Cardiac muscle cell (in vitro differentiated cells and primary cell): ENCODE measurements at regions not wholly inside any gene's neighbourhood (a gene's known extent, or its start where the extent isn't known, plus 50 kb on each side); places are given as distances from the start of the nearest gene placed in this dataset.
"Not testable (repeated sequence)": the region's sequence is repeated elsewhere in the genome, so short reads cannot be mapped to it uniquely, and the experiment has no call there.

Experiments used
- DNase-seq, 2 donors: peaks; one replicate each; pipeline versions ENCODE4 v3.0.0 to v3.0.0-alpha.2; 2010 to 2017; ENCODE audit warnings: low read depth in 1 of 2, low spot score in 1 of 2
- H3K27ac ChIP-seq: fragments of 200-600 bp; sonication (generic); 2 replicates; pipeline ENCODE4 v1.5.1; 2016
- H3K27me3 ChIP-seq: fragments of 200-600 bp; sonication (generic); 2 replicates; pipeline ENCODE4 v1.6.0; 2016; ENCODE audit warnings: control low read depth
- H3K36me3 ChIP-seq: fragments of 200-600 bp; sonication (generic); 2 replicates; pipeline ENCODE4 v1.5.1; 2016; ENCODE audit warnings: control low read depth
- H3K4me1 ChIP-seq: fragments of 200-600 bp; sonication (generic); 2 replicates; pipeline ENCODE4 v1.8.1; 2017; ENCODE audit warnings: low read depth, mild to moderate bottlenecking, mixed run types
- H3K4me3 ChIP-seq: fragments of 200-600 bp; sonication (generic); 2 replicates; pipeline ENCODE4 v1.5.1; 2016; ENCODE audit warnings: mild to moderate bottlenecking
- H3K9me3 ChIP-seq: fragments of 200-600 bp; sonication (generic); 2 replicates; pipeline ENCODE4 v1.5.1; 2017; ENCODE audit warnings: low read depth, mild to moderate bottlenecking, control low read depth
- CTCF ChIP-seq: IDR thresholded peaks from 2 replicates; pipeline ENCODE4 v1.5.1; 2012; ENCODE audit warnings: low read depth, mild to moderate bottlenecking, low read length

DNA sequence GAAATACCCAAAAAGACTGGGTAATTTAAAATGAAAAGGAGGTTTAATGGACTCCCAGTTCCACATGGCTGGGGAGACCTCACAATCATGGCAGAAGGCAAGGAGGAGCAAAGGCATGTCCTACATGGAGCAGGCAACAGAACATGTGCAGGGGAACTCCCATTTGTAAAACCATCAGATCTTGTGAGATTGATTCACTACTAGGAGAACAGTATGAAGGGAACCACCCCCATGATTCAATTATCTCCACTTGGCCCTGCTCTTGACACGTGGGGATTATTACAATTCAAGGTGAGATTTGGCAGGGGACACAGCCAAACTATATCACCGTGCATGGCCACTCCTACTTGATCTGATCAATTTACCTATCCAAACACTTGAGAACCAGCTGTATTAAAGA is 131.5 kb upstream of the LDB2 start:
- no peak for TF ChIP-seq CTCF
- Histone ChIP-seq H3K36me3 (no peaks in the 10 kb centered on the region), H3K27ac (no peak overlapping the region), H3K9me3 (no peaks in the 10 kb centered on the region), H3K4me1 (no peaks in the 10 kb centered on the region), H3K4me3 (no peak overlapping the region), H3K27me3 (no peaks in the 10 kb centered on the region)
- DNase-seq, result no peak

DNA sequence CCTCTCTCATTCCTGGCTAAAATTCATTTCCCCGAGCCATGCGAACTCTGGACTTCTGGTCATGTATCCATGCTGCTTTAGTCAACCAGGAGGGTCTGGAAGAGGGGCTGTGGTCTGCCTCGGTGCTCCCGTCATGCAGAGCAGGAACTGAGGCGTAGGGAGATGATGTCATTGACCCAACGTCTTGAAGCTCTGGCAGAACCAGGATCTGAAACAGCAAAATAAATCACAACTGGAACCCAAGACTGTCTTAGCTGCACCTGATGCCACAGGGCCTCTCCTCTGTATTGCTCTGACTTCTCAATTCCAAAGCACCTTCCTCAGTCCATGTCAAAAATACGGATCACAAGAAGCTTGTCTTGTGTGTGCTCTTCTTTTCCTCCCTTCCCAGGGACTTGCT is 131.0 kb upstream of the LDB2 start:
- TF ChIP-seq CTCF, result no peak
- DNase-seq, result no peak
- no peak overlapping the region for H3K27ac ChIP-seq
- no peaks in the 10 kb centered on the region for H3K27me3 ChIP-seq
- no peaks in the 10 kb centered on the region for H3K4me1 ChIP-seq
- no peaks in the 10 kb centered on the region for H3K9me3 ChIP-seq
- H3K4me3 ChIP-seq, result no peak overlapping the region
- no peaks in the 10 kb centered on the region for H3K36me3 ChIP-seq

- no peaks in the 10 kb centered on the region for H3K27me3 ChIP-seq
- peak in 1 of 2 donors; percentile 97 for DNase-seq
- no peak overlapping the region for H3K4me3 ChIP-seq
- H3K36me3 ChIP-seq, result no peaks in the 10 kb centered on the region
- TF ChIP-seq CTCF, result no peak
- no peaks in the 10 kb centered on the region for H3K9me3 ChIP-seq
- no peak overlapping the region for H3K27ac ChIP-seq
- no peaks in the 10 kb centered on the region for H3K4me1 ChIP-seq
Observed at GRCh38 chr4:17027495-17027894, 129.1 kb upstream of the LDB2 start.

DNA sequence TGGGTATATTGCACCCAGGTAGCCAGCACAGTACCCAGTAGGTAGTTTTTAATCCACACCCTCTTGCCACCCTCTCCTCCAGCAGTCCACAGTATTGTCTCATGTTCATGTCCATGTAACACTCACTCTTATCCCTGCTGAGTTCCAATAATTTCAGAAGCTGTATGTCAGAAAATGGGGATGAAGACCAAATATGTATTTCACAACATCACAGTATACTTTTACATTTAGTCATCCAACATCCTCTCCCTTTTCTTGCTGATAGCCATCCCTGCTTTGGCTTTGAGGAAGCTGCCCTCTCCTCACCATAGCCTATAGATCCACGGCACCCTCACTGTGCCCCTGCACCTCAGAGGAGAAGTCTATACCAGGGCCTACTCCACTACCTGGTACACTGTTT is 126.0 kb upstream of the LDB2 start:
- H3K9me3 ChIP-seq, result no peaks in the 10 kb centered on the region
- H3K27ac ChIP-seq, result no peak overlapping the region
- no peak for TF ChIP-seq CTCF
- no peaks in the 10 kb centered on the region for H3K27me3 ChIP-seq
- peak in 1 of 2 donors; percentile 30 for DNase-seq
- H3K36me3 ChIP-seq, result no peaks in the 10 kb centered on the region
- H3K4me3 ChIP-seq, result no peak overlapping the region
- H3K4me1 ChIP-seq, result no peaks in the 10 kb centered on the region

DNA sequence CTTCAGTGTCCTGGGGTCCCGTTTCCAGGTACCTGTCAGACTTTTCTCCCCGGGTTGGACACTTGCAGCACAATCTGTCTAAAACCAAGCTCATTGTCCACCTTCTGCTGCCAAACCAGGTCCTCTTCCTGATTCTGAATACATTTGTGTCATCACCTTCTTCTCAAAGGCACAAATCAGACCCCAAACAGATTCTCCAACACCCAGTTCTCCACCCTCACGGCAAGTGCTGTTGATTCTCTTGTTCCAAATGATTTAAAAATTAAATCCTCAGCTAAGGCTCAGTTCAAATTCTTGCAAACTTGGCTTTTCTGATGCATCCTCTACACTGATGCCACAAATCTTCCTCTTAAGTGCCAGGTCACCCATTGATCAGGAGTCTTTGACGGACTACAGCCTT is 122.5 kb upstream of the LDB2 start:
- TF ChIP-seq CTCF, result no peak
- no peak for DNase-seq
- no peaks in the 10 kb centered on the region for H3K4me1 ChIP-seq
- H3K9me3 ChIP-seq, result no peaks in the 10 kb centered on the region
- no peak overlapping the region for H3K4me3 ChIP-seq
- H3K27ac ChIP-seq, result no peak overlapping the region
- no peaks in the 10 kb centered on the region for H3K27me3 ChIP-seq
- no peaks in the 10 kb centered on the region for H3K36me3 ChIP-seq

DNA sequence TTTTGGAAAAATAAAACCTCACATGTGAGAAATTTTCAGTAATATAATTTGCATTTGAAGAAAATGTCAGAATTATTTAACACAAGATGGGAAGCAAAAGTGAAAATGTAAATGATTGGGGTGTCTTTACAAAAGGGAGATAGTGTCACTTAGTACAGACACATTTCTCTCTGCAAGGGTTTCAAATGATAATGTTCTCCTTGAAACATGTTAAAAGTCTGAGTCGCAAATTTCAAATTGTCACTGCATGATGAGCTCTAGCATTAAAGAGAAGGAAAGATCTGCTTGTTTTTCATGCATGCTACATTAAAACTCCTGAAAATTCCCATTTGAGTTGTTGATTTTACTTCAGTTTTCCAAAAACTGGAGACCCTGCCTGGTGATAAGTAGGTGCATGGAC is 122.0 kb upstream of the LDB2 start:
- no peak for TF ChIP-seq CTCF

GRCh38 chr4:17018621-17019020 is 120.2 kb upstream of the LDB2 start:
- H3K27ac ChIP-seq, H3K9me3 ChIP-seq, H3K27me3 ChIP-seq, H3K4me1 ChIP-seq, DNase-seq, H3K4me3 ChIP-seq, H3K36me3 ChIP-seq: not testable (repeated sequence)

More for the DNA sequence above, 122.0 kb upstream of the LDB2 start:
- Histone ChIP-seq H3K4me3 (no peak overlapping the region), H3K4me1 (no peaks in the 10 kb centered on the region), H3K27ac (no peak overlapping the region), H3K27me3 (no peaks in the 10 kb centered on the region), H3K9me3 (no peaks in the 10 kb centered on the region), H3K36me3 (no peaks in the 10 kb centered on the region)
- DNase-seq, result no peak
